ENCODE measurements at regions not wholly inside any gene's neighbourhood (a gene's known extent, or its start where the extent isn't known, plus 50 kb on each side); places are given as distances from the start of the nearest gene placed in this dataset.
A peak's percentile ranks its signal among the peaks of the same experiment; 100 is the strongest.

GRCh38 chr12:24039113-24039525 lies 89.6 kb upstream of the SOX5 start:
- Histone ChIP-seq H3K27me3 (ENCODE audit: insufficient read depth, low read length) (no peaks in the 10 kb centered on the region; the same call in 1 of the 2 replicates), H3K36me3 (ENCODE audit: insufficient read depth, low read length) (no peaks in the 10 kb centered on the region), H3K79me2 (ENCODE audit: control insufficient read depth, insufficient read depth, low read length, unreplicated experiment) (no peaks in the 10 kb centered on the region), H3K4me1 (ENCODE audit: control insufficient read depth, insufficient read depth, low read length, unreplicated experiment) (peaks cover 17% of the 10 kb centered on the region), H3K27ac (ENCODE audit: low read depth, low read length) (peak overlapping the region; percentile 93), H2AFZ (ENCODE audit: low read length, unreplicated experiment) (no peak overlapping the region), H3K4me3 (ENCODE audit: low read depth, low read length) (no peak overlapping the region)

DNA sequence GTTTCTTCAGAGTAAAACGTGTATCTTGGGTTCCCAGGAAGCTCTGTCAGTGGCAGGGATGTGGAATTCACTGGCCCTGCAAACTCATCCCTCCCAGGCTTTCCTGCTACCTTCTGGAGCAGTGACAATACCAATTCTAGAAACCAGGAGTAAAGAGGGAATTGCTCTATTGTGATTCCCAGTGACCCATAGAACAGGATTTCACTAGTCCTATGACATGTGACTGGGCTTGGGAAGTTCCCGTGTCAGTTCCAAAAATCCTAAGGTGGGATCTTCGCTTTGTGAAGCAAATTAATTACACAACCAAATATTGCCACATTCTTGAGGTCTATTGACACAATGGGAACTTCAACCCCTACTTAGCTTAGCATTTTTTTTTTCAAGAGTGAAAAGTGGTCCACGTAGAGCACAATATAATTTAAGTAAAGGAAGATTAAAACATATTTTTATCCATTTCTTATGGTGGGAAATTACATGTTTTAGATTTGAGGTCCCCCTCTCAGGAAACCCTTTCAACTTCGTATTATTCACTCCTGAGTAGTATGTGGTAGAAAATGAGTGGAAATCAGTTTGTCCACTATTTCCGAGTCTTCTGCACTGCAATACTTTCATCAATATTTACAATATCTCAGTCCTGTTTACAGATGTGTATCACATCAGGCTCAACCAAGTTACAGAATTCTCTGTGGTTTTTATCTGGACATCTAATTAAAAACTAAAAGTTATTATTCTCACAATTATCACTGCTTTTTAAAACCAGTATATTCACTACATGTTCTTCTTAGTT lies 88.9 kb upstream of the SOX5 start:
- no peaks in the 10 kb centered on the region; the same call in 1 of the 2 replicates for H3K27me3 ChIP-seq (ENCODE audit: insufficient read depth, low read length)
- no peaks in the 10 kb centered on the region for H3K36me3 ChIP-seq (ENCODE audit: insufficient read depth, low read length)
- no peak overlapping the region for H2AFZ ChIP-seq (ENCODE audit: low read length, unreplicated experiment)
- H3K27ac ChIP-seq (ENCODE audit: low read depth, low read length) = peak overlapping the region; percentile 93
- no peak overlapping the region for H3K4me3 ChIP-seq (ENCODE audit: low read depth, low read length)
- no peaks in the 10 kb centered on the region for H3K79me2 ChIP-seq (ENCODE audit: control insufficient read depth, insufficient read depth, low read length, unreplicated experiment)
- peaks cover 17% of the 10 kb centered on the region for H3K4me1 ChIP-seq (ENCODE audit: control insufficient read depth, insufficient read depth, low read length, unreplicated experiment)

DNA sequence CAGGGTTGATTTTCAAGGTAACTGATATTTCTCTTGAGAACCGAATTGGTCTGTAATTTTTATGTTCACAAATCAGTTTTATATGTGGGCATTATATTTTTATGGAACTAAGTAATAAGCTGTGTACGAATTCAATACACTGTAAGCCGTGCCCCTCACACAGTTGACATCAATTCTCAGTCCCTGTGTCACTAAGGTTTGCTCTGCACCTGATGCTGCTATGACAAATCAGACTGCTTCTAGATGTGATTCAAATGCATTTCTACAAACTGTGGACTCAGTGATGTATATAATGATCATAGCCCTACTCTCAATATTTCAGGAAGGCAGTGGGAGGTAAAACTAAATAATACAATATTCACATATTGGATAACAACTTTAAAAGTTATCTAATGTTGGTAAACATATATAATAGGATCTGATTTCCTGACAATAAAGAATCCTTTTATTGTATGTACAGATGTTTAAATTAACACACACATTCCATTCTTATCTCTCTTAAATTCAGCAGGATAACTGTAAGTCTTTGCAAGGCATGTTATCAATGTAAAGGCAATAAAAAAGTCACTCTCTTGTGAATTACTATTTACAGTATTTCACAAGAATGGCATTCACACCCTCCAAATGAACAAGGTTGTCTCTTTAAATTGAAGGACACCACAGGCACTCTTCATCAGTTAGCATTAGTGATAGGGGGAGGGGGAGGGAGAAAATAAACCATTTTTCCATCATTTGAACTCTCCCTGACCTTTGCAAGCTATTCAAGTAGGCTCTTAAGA lies 87.2 kb upstream of the SOX5 start:
- Histone ChIP-seq H3K4me3 (ENCODE audit: low read depth, low read length) (no peak overlapping the region), H3K36me3 (ENCODE audit: insufficient read depth, low read length) (no peaks in the 10 kb centered on the region)

GRCh38 chr12:24034894-24035293 lies 85.4 kb upstream of the SOX5 start:
- no peak overlapping the region for H2AFZ ChIP-seq (ENCODE audit: low read length, unreplicated experiment)
- no peak overlapping the region for H3K4me3 ChIP-seq (ENCODE audit: low read depth, low read length)
- H3K4me1 ChIP-seq (ENCODE audit: control insufficient read depth, insufficient read depth, low read length, unreplicated experiment) = peaks cover 17% of the 10 kb centered on the region
- H3K79me2 ChIP-seq (ENCODE audit: control insufficient read depth, insufficient read depth, low read length, unreplicated experiment) = no peaks in the 10 kb centered on the region
- H3K27me3 ChIP-seq (ENCODE audit: insufficient read depth, low read length) = no peaks in the 10 kb centered on the region
- H3K27ac ChIP-seq (ENCODE audit: low read depth, low read length) = no peak overlapping the region
- H3K36me3 ChIP-seq (ENCODE audit: insufficient read depth, low read length) = no peaks in the 10 kb centered on the region

More for the DNA sequence above, 87.2 kb upstream of the SOX5 start:
- Histone ChIP-seq H2AFZ (ENCODE audit: low read length, unreplicated experiment) (no peak overlapping the region), H3K27me3 (ENCODE audit: insufficient read depth, low read length) (no peaks in the 10 kb centered on the region; the same call in 1 of the 2 replicates), H3K4me1 (ENCODE audit: control insufficient read depth, insufficient read depth, low read length, unreplicated experiment) (peaks cover 17% of the 10 kb centered on the region), H3K79me2 (ENCODE audit: control insufficient read depth, insufficient read depth, low read length, unreplicated experiment) (no peaks in the 10 kb centered on the region), H3K27ac (ENCODE audit: low read depth, low read length) (no peak overlapping the region)

GRCh38 chr12:24034160-24034559 lies 84.7 kb upstream of the SOX5 start:
- no peaks in the 10 kb centered on the region for H3K27me3 ChIP-seq (ENCODE audit: insufficient read depth, low read length)
- no peak overlapping the region for H2AFZ ChIP-seq (ENCODE audit: low read length, unreplicated experiment)
- peaks cover 12% of the 10 kb centered on the region for H3K4me1 ChIP-seq (ENCODE audit: control insufficient read depth, insufficient read depth, low read length, unreplicated experiment)
- no peaks in the 10 kb centered on the region for H3K36me3 ChIP-seq (ENCODE audit: insufficient read depth, low read length)
- H3K27ac ChIP-seq (ENCODE audit: low read depth, low read length) = no peak overlapping the region
- no peak overlapping the region for H3K4me3 ChIP-seq (ENCODE audit: low read depth, low read length)
- H3K79me2 ChIP-seq (ENCODE audit: control insufficient read depth, insufficient read depth, low read length, unreplicated experiment) = no peaks in the 10 kb centered on the region

DNA sequence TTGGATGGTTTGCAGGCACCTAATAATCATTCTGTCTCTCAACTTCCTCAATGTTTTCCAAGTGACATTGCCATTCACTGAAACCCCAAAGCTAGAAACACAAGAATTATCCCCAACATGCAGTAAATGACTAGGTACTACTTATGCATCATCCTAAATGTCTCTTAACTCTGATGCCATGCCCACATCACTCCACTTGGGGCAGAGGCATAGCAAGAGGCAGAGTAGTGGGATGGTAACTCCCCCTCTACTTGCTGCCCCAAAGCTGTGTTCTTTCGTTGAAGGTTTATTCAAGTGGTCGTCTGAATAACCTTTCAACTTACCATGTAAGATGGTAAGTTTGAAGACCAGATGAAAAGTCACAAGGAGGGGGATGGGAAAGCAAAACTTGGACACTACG lies 77.9 kb upstream of the SOX5 start:
- no peak overlapping the region for H3K4me3 ChIP-seq (ENCODE audit: low read depth, low read length)
- no peak overlapping the region for H2AFZ ChIP-seq (ENCODE audit: low read length, unreplicated experiment)
- no peaks in the 10 kb centered on the region for H3K27me3 ChIP-seq (ENCODE audit: insufficient read depth, low read length)
- no peaks in the 10 kb centered on the region for H3K4me1 ChIP-seq (ENCODE audit: control insufficient read depth, insufficient read depth, low read length, unreplicated experiment)
- no peaks in the 10 kb centered on the region for H3K79me2 ChIP-seq (ENCODE audit: control insufficient read depth, insufficient read depth, low read length, unreplicated experiment)
- no peak overlapping the region for H3K27ac ChIP-seq (ENCODE audit: low read depth, low read length)
- H3K36me3 ChIP-seq (ENCODE audit: insufficient read depth, low read length) = no peaks in the 10 kb centered on the region

GRCh38 chr12:24025153-24025798 lies 75.8 kb upstream of the SOX5 start:
- no peak overlapping the region for H3K27ac ChIP-seq (ENCODE audit: low read depth, low read length)
- no peak overlapping the region for H3K4me3 ChIP-seq (ENCODE audit: low read depth, low read length)
- no peaks in the 10 kb centered on the region for H3K36me3 ChIP-seq (ENCODE audit: insufficient read depth, low read length)
- H3K27me3 ChIP-seq (ENCODE audit: insufficient read depth, low read length) = no peaks in the 10 kb centered on the region
- no peaks in the 10 kb centered on the region for H3K79me2 ChIP-seq (ENCODE audit: control insufficient read depth, insufficient read depth, low read length, unreplicated experiment)
- H2AFZ ChIP-seq (ENCODE audit: low read length, unreplicated experiment) = no peak overlapping the region
- H3K4me1 ChIP-seq (ENCODE audit: control insufficient read depth, insufficient read depth, low read length, unreplicated experiment) = no peaks in the 10 kb centered on the region

DNA sequence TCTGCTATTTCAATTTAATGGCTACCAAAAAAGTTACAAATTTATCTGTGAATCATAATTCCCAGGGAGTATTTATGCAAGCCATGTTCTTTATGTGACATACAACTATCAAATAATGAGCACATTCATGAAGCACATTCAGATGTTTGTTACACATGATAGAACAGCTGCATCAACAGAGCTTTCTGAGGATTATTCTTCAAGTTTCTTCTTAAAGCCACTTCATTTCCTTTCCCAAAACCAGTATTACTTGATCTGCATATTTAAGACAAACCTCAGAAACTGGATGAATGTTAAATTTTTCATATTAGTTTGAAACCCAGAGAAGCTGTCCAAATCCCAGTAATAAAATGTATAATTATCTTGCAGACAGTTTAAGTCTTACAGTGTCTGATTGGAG lies 73.6 kb upstream of the SOX5 start:
- H3K79me2 ChIP-seq (ENCODE audit: control insufficient read depth, insufficient read depth, low read length, unreplicated experiment) = no peaks in the 10 kb centered on the region
- H2AFZ ChIP-seq (ENCODE audit: low read length, unreplicated experiment) = no peak overlapping the region
- H3K27me3 ChIP-seq (ENCODE audit: insufficient read depth, low read length) = no peaks in the 10 kb centered on the region
- H3K36me3 ChIP-seq (ENCODE audit: insufficient read depth, low read length) = no peaks in the 10 kb centered on the region
- no peaks in the 10 kb centered on the region for H3K4me1 ChIP-seq (ENCODE audit: control insufficient read depth, insufficient read depth, low read length, unreplicated experiment)
- no peak overlapping the region for H3K4me3 ChIP-seq (ENCODE audit: low read depth, low read length)
- no peak overlapping the region for H3K27ac ChIP-seq (ENCODE audit: low read depth, low read length)

GRCh38 chr12:24021164-24021502 lies 71.7 kb upstream of the SOX5 start:
- no peaks in the 10 kb centered on the region for H3K4me1 ChIP-seq (ENCODE audit: control insufficient read depth, insufficient read depth, low read length, unreplicated experiment)
- no peak overlapping the region for H3K27ac ChIP-seq (ENCODE audit: low read depth, low read length)
- H3K4me3 ChIP-seq (ENCODE audit: low read depth, low read length) = no peak overlapping the region
- no peaks in the 10 kb centered on the region for H3K79me2 ChIP-seq (ENCODE audit: control insufficient read depth, insufficient read depth, low read length, unreplicated experiment)
- H2AFZ ChIP-seq (ENCODE audit: low read length, unreplicated experiment) = no peak overlapping the region
- H3K36me3 ChIP-seq (ENCODE audit: insufficient read depth, low read length) = no peaks in the 10 kb centered on the region
- no peaks in the 10 kb centered on the region for H3K27me3 ChIP-seq (ENCODE audit: insufficient read depth, low read length)

- no peak overlapping the region for H3K4me3 ChIP-seq (ENCODE audit: low read depth, low read length)
- no peaks in the 10 kb centered on the region for H3K79me2 ChIP-seq (ENCODE audit: control insufficient read depth, insufficient read depth, low read length, unreplicated experiment)
- H3K27ac ChIP-seq (ENCODE audit: low read depth, low read length) = no peak overlapping the region
- no peaks in the 10 kb centered on the region for H3K4me1 ChIP-seq (ENCODE audit: control insufficient read depth, insufficient read depth, low read length, unreplicated experiment)
- H2AFZ ChIP-seq (ENCODE audit: low read length, unreplicated experiment) = no peak overlapping the region
- H3K36me3 ChIP-seq (ENCODE audit: insufficient read depth, low read length) = no peaks in the 10 kb centered on the region
- H3K27me3 ChIP-seq (ENCODE audit: insufficient read depth, low read length) = no peaks in the 10 kb centered on the region
Observed at GRCh38 chr12:24020397-24021163, 71.1 kb upstream of the SOX5 start.
